ENCODE measurements at regions not wholly inside any gene's neighbourhood (a gene's known extent, or its start where the extent isn't known, plus 50 kb on each side); places are given as distances from the start of the nearest gene placed in this dataset.

- Mint-ChIP-seq H3K9me3 (no peaks in the 10 kb centered on the region), H3K27me3 (ENCODE audit: insufficient read depth) (peaks cover 16% of the 10 kb centered on the region), H3K4me1 (ENCODE audit: low read depth) (peaks cover 3% of the 10 kb centered on the region; the same call in 1 of the 2 replicates), H3K36me3 (ENCODE audit: low read depth) (no peaks in the 10 kb centered on the region), H3K4me3 (no peak overlapping the region), H3K27ac (no peak overlapping the region)
- no peak for TF ChIP-seq CTCF (IDR thresholded peaks at IDR 0.05)
- DNase-seq: no peak
Measured at GRCh38 chr6:156550949-156551348, 226.2 kb upstream of the ARID1B start.

DNA sequence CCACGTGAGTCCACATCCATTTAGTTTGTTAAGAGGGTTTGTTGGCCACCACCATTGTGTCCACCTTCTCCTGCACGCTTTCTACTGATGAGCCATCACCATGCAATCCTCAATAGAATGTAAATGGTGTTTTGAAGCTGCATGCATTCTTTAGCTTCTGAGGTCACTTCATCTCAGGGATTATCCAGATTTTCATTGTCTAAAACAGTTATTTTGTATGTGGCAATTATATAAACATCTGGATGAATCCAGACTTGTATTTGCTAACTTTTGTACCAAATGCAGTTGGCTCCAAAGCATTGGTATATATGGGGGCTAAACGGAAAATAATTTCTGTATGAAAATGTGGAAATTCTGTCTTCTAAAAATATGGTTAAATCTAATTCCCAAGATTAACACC, 231.2 kb upstream of the ARID1B start:
- Mint-ChIP-seq H3K4me3 (no peak overlapping the region), H3K27me3 (ENCODE audit: insufficient read depth) (peaks cover 15% of the 10 kb centered on the region), H3K4me1 (ENCODE audit: low read depth) (peaks cover 6% of the 10 kb centered on the region; the same call in 1 of the 2 replicates), H3K27ac (no peak overlapping the region), H3K36me3 (ENCODE audit: low read depth) (no peaks in the 10 kb centered on the region), H3K9me3 (no peaks in the 10 kb centered on the region)
- DNase-seq: no peak
- TF ChIP-seq CTCF (IDR thresholded peaks at IDR 0.05): no peak

- no peaks in the 10 kb centered on the region for H3K9me3 Mint-ChIP-seq
- no peak overlapping the region for H3K27ac Mint-ChIP-seq
- TF ChIP-seq CTCF (IDR thresholded peaks at IDR 0.05): no peak
Measured at GRCh38 chr6:156545021-156545420, 232.2 kb upstream of the ARID1B start.

GRCh38 chr6:156544046-156544445, 233.1 kb upstream of the ARID1B start:
- no peak for TF ChIP-seq CTCF (IDR thresholded peaks at IDR 0.05)
- Mint-ChIP-seq H3K36me3 (ENCODE audit: low read depth) (no peaks in the 10 kb centered on the region), H3K4me3 (no peak overlapping the region), H3K9me3 (no peaks in the 10 kb centered on the region; the same call in 1 of the 2 replicates), H3K4me1 (ENCODE audit: low read depth) (peaks cover 6% of the 10 kb centered on the region; the same call in 1 of the 2 replicates), H3K27ac (no peak overlapping the region), H3K27me3 (ENCODE audit: insufficient read depth) (peaks cover 7% of the 10 kb centered on the region)
- no peak for DNase-seq

More at GRCh38 chr6:156545021-156545420, 232.2 kb upstream of the ARID1B start:
- Mint-ChIP-seq H3K36me3 (ENCODE audit: low read depth) (no peaks in the 10 kb centered on the region), H3K27me3 (ENCODE audit: insufficient read depth) (peaks cover 10% of the 10 kb centered on the region), H3K4me1 (ENCODE audit: low read depth) (peaks cover 6% of the 10 kb centered on the region; the same call in 1 of the 2 replicates), H3K4me3 (no peak overlapping the region)
- no peak for DNase-seq

DNA sequence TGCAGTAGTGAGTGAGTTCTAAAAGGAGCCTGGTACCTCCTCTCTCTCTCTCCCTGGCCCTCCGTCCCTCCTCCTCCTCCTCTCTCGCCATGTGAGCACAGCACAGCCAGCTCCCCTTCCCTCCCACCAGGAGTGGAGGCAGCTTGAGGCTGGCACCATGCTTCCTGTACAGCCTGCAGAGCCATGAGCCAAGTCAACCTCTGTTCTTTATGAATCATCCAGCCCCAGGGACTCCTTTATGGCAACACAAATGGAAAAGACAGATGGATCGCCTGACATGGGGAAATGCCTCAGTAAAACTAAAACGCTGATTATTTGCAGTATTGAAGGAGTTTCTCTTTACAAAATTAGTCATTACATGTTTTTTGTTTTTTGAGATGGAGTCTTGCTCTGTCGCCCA, 233.7 kb upstream of the ARID1B start:
- no peak for TF ChIP-seq CTCF (IDR thresholded peaks at IDR 0.05)
- Mint-ChIP-seq H3K9me3 (no peaks in the 10 kb centered on the region; the same call in 1 of the 2 replicates), H3K27me3 (ENCODE audit: insufficient read depth) (peaks cover 4% of the 10 kb centered on the region), H3K36me3 (ENCODE audit: low read depth) (no peaks in the 10 kb centered on the region), H3K4me1 (ENCODE audit: low read depth) (peaks cover 6% of the 10 kb centered on the region; the same call in 1 of the 2 replicates), H3K27ac (no peak overlapping the region), H3K4me3 (no peak overlapping the region)
- DNase-seq: no peak

Data from HFFc6 (cell line).